GM18499 (cell line): ENCODE measurements at regions not wholly inside any gene's neighbourhood (a gene's known extent, or its start where the extent isn't known, plus 50 kb on each side); places are given as distances from the start of the nearest gene placed in this dataset.
"Not testable (repeated sequence)": the region's sequence is repeated elsewhere in the genome, so short reads cannot be mapped to it uniquely, and the experiment has no call there.

Experiments
- ATAC-seq: cut with Tn5 transposase; IDR thresholded peaks from one replicate; pipeline ENCODE4 v1.9.1; 2021; ENCODE audit warnings: moderate number of reproducible peaks; ENCODE audit not compliant: insufficient read depth, unreplicated experiment

DNA sequence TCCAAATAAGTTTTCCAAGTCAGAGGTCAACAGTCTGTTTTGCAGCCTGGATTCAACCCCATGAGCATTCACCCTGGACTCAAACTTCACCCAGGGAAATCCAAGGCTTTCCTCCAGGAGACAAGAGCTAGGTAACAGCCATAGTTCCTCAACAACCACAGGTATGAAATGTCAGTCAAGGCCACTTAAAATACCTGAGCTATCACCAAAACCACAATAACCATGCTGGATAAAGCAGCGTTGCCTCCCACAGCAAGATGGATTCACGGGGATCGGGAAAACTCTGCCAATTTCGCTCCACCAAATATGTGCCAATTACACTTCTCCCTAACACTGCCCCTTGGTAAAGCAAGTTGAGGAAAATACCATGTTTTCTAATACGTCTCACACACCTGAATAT is 444.1 kb upstream of the KLF6 start:
- ATAC-seq, result no peak

DNA sequence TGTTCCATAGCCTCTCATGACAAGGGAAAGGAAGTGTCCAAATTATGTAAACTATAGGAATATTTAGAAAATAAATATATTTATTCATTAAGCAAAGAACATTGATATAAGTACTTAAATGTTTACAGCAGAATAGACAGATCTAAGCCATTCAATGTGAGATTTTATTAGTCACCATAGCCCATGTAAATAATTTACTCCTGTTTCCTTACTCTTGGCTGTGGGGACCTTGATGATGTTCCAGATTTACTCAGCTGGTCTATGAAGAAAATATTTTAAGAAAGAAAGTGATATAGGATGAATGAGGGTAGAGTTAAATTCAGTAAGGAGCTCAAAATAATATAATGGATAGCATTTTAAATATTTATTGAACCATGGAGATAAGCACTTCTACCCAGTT is 442.6 kb upstream of the KLF6 start:
- ATAC-seq, result no peak

DNA sequence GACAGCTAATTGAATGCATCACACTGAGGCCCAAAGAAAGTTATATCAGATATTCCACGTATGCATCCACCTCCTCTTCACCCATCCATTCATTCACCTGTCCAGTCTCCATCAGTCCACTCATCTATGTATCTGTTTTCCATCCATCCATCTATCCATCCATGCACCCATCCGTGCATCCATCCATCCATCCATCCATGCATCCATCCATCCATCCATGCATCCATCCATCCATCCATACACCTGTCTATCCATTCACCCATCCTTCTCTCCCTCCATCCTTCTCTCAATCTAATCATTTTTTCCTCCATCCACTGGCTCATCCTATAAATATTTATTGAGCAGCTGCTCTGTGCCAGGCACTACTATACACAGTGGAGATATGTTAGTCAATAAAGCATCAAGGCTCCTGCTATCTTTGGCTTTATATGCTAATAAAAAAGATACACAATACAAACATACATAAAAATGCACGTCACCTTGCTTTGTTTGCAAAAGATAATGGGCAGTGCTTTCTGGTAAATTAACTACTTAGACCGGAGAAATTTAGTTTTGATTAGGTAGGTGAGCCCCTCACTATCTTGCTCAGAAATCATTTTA is 442.0 kb upstream of the KLF6 start:
- no peak for ATAC-seq

DNA sequence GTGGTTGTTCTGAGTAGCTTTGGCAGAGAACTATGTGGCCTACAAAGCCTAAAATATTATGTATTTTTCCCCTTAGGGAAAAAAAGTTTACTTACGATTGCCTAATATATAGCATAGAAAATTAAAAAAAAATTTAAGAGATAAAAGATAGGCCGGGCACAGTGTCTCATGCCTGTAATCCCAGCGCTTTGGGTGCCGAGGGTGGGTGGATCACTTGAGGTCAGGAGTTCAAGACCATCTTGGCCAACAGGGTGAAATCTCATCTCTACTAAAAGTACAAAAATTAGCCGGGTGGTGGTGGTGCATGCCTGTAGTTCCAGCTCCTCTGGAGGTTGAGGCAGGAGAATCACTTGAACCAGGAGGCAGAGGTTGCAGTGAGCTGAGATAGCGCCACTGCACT is 439.2 kb upstream of the KLF6 start:
- ATAC-seq, result no peak

DNA sequence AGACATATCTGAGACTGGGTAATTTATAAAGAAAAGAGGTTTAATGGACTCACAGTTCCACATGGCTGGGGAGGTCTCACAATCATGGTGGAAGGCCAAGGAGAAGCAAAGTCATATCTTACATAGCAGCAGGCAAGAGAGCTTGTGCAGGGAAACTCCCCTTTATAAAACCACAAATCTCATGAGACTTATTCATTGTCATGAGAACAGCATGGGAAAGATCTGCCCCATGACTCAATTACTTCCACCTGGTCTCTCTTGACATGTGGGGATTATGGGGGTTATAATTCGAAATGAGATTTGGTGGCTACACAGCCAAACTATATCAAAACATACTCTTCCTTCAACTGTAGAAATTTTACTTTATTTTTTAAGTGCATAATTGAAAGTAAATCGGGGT is 436.3 kb upstream of the KLF6 start:
- not testable (repeated sequence) for ATAC-seq

DNA sequence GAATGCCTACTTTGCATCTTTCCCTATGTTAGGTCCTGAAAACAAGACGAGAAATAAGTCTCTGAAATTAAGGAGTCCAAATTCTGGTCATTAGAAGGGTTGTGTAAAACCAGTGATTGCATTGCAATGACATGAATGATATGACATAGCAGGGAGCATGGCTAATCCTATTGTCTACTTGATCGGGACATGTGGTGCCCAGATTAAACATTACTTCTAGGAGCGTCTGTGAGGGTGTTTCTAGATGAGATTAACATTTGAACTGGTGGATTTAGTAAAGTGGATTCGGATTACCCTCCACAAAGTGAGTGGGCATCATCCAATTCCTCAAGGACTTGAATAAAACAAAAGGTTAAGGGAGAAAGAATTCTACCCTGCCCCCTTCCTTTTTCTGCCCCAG is 434.9 kb upstream of the KLF6 start:
- no peak for ATAC-seq

DNA sequence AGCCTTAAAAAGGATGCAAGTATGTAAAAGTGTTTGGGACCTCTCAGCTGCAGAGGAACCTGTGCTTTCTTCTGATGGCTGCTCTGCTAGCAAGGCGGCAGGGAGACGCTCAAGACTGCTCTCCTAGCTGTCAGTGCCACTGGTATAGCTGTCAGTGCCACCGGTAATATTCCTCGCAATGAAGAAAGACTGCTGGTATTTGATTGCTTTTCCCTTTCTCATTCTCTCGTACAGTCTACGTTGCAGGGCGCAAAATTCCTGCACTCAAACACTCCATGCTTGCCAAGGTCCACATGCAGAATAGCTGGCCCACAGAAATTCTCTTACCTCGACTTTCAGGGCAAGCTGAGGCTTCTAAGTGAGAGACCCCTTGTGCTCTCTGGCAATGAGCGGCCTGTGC is 432.6 kb upstream of the KLF6 start:
- no peak for ATAC-seq

DNA sequence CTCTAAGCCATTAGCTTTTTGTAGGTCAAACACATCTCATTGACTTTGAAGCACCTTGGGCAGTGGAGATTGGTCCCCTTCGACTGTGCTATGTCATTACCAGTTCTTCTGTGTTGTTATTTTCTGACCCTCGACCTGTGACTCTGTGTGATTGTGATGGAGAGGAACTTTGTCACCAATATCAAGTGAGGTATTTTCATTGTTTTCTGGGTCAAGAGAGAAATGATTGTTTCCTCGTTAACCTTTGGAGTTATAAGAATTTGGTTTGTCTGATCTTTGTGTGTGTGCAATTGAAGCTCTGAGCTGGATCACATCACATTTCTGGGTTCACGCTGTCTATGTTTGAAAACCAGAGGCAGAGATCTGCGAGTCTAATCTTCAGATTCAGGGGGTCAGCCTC is 432.2 kb upstream of the KLF6 start:
- no peak for ATAC-seq

DNA sequence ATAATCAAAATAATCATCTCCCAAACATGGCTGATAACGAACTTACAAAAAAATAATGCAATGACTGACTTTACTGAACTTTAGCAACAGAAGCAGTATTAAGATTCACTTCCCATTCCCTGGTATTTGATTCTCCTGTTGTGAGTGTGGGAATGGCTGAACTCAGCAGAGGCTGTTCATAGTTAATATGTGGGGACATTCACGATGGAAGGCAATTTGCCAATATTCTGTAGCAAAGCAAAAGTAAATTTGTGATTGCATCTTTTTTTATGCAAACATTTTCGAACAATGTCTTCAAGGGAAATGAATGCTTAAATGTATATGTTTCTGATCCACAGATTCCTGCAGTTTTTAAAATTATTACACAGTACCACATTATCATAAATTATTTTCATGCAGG is 431.7 kb upstream of the KLF6 start:
- ATAC-seq, result no peak

DNA sequence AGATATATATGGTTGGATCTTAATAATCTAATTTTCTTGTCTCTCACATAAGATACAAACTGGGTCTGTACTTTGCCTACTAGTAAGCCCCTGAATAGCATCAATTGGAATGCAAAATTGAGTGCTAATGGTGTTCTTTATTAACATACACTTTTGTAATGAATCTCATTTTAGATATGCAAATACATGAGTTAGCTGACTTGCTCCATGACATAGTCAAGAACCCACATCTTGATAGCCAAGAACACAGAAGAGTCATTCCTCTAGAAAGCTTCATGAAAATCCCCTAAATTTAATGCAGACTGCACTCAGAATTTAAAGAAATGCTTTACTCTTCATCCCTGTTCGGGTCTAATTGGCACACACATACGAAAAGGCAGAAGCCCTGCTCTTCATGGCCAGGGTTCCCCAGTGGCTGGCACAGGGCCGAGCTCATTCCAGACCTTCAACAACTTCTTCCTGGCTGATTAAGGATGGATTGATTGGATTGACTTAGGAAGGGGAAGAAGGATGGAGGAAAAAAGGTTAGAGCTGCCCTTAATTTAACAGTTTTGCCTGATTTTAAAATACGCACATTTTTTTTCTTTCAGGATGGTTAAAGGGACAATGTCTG is 431.1 kb upstream of the KLF6 start:
- ATAC-seq, result no peak

DNA sequence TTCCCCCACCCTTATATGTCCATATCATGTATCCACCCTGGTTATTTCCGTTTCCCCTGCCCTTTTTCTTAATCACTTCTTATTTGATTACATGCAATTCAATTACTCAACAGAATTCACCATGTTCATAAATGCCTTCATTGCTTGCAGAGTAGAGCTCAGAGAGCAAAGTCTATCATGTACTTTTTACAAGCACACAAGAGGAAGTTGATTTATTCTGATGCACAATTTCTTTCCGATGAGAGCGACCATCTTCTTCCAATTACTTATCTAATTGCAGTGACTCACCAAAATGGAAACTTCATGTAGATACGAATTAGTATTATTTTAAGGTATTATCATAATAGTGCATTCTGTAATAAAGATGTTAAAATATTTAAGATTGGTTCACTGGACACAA is 430.5 kb upstream of the KLF6 start:
- ATAC-seq, result no peak

DNA sequence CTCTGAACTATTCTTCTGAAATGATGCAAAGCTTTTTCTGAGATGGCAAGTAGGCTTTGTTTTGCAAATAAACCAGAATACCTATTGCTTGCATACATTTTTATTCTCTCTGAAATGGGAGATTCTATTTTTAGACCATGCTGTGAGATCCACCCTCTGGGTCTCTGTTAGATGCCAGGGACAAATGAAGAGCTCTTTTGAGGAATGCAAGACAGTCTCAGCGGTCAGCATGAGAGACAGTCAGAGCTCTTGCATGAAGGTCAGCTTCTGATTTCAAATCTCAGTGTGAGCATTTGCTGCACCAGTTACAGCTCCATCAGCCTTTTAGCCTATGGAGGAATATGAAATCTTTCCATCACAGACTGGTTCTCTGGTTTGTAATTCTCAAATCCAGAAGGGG is 429.9 kb upstream of the KLF6 start:
- no peak for ATAC-seq

DNA sequence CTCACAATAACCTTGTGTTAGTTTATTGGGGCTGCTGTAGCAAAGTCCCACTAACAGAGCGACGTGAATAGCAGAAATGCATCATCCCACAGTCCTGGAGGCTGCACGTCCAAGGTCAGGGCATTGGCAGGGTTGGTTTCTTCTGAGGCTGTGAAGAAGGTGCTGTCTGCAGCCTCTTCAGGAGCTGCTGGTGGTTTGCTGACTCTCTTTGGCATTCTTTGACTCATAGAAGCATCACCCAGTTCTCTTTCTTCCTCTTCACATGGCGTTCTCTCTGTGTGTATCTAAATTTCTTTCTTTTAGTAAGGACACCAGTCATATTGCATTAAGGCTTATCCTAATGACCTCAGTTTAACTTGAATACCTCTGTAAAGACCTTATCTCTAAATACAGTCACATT is 428.4 kb upstream of the KLF6 start:
- no peak for ATAC-seq

DNA sequence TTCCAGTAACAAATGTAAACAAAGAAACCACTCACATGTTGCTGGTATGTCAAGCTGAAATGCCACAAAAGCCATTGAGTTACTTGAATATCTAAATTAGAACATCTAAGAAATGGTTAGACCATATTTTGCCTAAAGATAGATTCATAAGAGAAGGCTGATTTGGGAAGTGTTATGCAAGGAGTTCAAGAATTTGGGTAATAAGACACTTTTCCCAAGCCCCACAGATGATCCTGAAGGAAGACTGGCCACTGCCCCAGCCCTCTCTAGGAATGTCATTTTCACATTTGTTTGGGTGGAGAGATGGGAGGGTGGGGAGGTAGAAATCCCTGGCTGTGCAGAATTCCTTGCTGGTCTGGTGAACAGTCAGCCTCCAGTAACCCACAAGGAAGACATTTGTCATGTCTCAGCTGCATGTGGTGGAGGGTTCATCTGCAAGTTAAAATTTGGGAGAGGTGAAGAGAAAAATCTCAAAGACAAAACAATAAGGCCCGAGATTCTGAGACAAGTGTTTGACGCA is 427.2 kb upstream of the KLF6 start:
- no peak for ATAC-seq

DNA sequence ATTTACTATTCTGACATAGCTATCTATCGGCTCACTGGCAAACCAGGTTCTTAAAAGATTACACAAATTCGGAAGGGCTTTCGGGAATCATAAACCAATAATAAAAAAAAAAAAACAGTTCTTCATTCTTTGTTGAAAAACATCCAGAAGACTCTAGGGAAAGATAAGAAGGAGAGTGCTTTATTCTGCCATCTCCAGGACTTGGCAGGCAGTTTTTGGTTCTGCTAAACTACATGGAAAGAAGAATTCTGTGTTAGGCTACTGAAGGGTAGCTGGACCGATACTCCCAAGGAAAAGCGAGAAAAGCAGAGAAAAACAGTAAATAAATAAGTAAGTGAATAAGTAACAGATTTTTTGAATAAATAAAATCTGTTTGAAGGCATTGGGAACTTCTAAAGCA is 423.5 kb upstream of the KLF6 start:
- no peak for ATAC-seq

DNA sequence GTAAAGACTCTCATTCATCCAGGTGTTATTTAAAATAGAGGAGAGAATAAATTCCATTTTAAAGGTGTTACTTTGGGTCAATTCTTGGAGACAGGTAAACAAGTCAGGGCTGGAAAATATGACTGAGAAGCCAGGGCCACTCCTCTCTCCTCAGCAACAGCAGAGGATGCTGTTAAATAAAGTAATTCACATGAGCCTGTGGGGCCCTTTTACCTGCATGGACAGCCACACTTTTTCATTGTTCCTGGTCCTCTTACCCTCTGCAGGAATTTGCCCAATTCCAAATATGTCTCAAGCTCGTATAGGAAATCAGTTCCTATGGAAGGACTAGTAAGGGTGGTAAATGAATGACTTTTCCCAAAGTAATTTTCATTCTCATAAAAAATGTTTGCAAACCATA is 420.1 kb upstream of the KLF6 start:
- ATAC-seq, result no peak

DNA sequence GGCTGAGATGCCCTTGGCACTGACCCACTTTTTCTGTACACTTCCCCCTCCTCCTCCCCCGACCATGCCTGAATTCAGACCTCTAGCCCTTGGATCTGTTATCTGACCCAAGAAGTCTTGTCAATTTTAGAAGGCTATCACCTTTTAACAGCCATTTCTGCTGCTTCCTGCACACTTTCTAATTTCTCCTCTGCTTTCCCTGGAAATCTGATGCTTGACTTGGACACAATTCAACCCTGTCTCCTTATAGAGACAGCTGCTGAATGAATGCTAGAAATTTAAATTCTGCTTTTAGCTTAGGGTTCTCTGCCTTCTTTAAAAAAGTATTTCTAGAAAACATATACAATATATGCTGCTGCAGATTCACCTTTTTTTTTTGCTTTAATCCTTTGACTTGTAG is 417.9 kb upstream of the KLF6 start:
- ATAC-seq, result no peak

DNA sequence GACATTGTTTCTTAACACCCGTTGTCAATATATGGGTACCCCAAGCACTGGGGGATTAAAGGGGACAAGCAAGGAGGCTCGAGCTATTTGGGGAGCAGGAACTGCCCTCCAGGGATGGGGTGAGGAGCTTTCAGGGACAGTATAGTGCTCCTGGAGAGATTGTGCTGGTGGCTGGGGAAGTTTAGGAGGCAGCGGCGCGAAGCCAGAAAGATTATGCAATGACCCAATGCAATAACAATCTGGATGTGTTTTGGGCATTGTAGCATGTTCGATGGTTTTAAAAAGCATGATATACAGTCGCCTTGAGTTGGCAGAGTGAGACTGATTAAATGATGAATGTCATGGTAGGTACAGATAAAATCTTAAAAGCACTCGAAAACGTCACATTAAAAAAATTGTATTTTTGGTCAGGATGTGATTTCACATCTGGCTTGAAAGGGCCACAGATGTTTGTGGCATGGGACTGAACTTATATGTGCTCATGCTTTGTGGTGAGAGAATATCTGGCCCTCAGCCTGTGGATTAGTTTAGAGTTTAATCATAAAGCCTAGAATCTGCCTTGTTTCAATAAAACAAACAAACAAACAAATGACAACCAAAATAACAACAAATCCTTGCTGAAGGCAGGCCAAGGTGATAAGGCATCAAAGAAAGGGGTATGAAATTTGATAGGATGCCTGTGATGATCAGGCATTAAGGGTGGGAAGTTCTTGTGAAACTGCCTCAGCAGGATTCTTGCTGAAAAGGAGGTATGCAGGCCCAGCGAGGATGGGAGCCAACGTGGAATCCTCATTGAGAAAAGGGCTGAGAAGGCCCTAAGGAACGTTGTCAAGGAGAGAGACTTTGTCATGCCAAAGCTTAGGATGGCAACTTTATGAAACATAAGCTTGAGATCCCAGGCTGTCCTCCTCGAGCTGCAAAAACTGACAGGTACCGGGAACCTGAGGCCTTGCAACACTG is 417.1 kb upstream of the KLF6 start:
- no peak for ATAC-seq

DNA sequence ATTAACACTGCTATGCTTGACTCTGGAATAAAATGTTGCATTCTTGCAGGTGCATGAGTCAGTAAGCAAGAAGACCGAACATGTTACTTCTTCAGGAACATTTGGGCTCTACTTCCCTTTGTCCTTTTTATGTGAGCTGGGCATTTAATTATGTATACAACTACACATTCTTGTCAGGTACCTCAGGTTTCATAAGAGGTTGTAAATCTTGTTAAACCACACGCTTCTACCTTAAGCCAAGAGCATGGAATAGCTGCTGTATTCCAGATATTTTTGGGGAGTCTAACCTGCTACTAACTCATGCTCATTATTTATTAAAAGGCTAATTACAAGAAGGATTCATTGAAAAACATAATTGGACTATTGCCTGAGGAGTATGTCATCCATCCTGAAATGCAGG is 414.2 kb upstream of the KLF6 start:
- no peak for ATAC-seq

DNA sequence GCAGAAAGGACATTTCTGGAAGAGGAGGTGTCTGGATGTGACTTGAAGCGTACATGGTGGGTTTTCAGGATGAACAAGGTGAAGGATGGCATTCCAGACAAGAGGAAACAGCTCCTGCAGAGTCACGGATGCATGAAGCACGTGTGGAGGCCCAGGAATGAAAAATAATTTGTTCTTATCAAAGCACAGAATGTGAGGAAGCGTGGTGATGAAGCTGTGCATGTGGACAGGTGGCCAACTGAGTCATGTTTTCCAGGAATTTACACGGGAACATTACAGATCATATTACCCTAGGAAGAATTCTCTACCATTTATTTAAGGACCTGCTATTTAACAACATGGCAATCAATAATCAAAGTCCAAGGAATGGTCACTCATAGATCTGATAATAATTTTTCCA is 413.2 kb upstream of the KLF6 start:
- no peak for ATAC-seq

DNA sequence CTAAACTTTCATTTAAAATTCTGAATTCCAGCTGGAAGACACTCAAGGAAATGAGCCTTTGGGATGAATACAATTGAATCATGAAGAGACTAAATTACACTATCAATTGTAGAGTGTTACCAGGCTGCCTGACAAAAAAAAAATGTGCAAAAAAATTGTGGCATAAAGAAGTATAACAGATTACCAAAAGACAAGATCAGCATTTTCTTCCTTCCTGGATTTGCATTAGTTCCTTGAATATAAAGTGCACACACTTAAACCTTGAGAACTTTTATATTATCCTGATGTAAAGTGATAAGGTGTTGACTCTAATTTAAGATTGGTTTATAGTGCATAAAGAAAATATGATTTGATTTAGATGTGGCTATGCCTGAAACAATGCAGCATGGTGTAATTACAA is 412.7 kb upstream of the KLF6 start:
- ATAC-seq, result no peak
